Lower lobe of right lung (tissue), 2 donors: ENCODE measurements at regions not wholly inside any gene's neighbourhood (a gene's known extent, or its start where the extent isn't known, plus 50 kb on each side); places are given as distances from the start of the nearest gene placed in this dataset.

ENCODE experiments used
- ATAC-seq, 2 donors: fragments of 200-7000 bp; cut with Tn5 transposase; one replicate each; pipeline ENCODE4 v1.9.1; 2020 to 2022; ENCODE audit warnings: mild to moderate bottlenecking in 2 of 2, moderate library complexity in 2 of 2
- DNase-seq: peaks from one replicate; pipeline ENCODE4 v3.0.0-alpha.2; 2020
- H3K27ac ChIP-seq: fragments of 200-600 bp; one replicate; pipeline ENCODE4 v1.8.0; 2022
- H3K27me3 ChIP-seq: fragments of 200-600 bp; one replicate; pipeline ENCODE4 v1.8.0; 2022; ENCODE audit warnings: low read depth
- H3K36me3 ChIP-seq: fragments of 200-600 bp; one replicate; pipeline ENCODE4 v1.8.0; 2022; ENCODE audit warnings: mild to moderate bottlenecking
- H3K4me1 ChIP-seq: fragments of 200-600 bp; one replicate; pipeline ENCODE4 v1.8.0; 2022
- H3K4me3 ChIP-seq: fragments of 200-600 bp; one replicate; pipeline ENCODE4 v1.8.0; 2022; ENCODE audit warnings: mild to moderate bottlenecking
- H3K9me3 ChIP-seq: fragments of 200-600 bp; one replicate; pipeline ENCODE4 v1.8.0; 2022
- CTCF ChIP-seq: fragments of 200-600 bp; IDR thresholded peaks from one replicate; pipeline ENCODE4 v1.8.0; 2022; ENCODE audit warnings: antibody characterized with exemption, mild to moderate bottlenecking
- intact Hi-C: fragments of 100-400 bp; cut with DNase I; formaldehyde crosslinking; loops from one replicate; pipeline ENCODE4 v1.11.0; 2022
- donor health status: DM: no; HTN: yes; CAD: no; lungs with severe emphysema.

- Histone ChIP-seq H3K36me3 (no peaks in the 10 kb centered on the region), H3K27me3 (no peaks in the 10 kb centered on the region), H3K9me3 (no peaks in the 10 kb centered on the region), H3K27ac (no peak overlapping the region), H3K4me3 (no peak overlapping the region), H3K4me1 (no peaks in the 10 kb centered on the region)
- intact Hi-C loops = no loop called here
- no peak for DNase-seq
- ATAC-seq = no peak
- no peak for TF ChIP-seq CTCF
These were observed 239.0 kb downstream of the EIPR1 start for GRCh38 chr2:3138621-3139020.

DNA sequence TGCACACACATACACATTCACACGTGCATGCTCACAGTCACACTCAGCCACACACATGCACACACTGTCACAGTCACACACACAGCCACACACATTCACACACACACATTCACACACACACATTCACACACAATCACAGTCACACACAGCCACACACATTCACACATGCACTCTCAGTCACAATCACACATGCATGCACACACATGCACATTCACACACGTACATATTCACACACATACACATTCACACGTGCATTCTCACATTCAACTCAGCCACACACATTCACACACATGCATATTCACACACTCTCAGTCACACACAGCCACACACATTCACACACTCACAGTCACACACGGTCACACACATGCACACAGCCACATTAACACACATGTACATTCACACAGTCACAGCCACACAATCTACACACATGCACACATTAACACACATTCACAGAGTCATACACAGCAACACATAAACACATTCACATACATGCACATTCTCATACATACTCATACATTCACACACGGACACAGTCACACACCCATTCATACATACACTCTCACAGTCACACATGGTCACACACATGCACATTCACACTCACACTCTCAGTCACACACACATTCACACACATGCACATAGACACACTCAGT lies 239.8 kb downstream of the EIPR1 start:
- no peak for TF ChIP-seq CTCF
- Histone ChIP-seq H3K4me3 (no peak overlapping the region), H3K4me1 (no peaks in the 10 kb centered on the region), H3K9me3 (no peaks in the 10 kb centered on the region), H3K36me3 (no peaks in the 10 kb centered on the region), H3K27me3 (no peaks in the 10 kb centered on the region), H3K27ac (no peak overlapping the region)
- no peak for ATAC-seq
- intact Hi-C loops = no loop called here
- no peak for DNase-seq

DNA sequence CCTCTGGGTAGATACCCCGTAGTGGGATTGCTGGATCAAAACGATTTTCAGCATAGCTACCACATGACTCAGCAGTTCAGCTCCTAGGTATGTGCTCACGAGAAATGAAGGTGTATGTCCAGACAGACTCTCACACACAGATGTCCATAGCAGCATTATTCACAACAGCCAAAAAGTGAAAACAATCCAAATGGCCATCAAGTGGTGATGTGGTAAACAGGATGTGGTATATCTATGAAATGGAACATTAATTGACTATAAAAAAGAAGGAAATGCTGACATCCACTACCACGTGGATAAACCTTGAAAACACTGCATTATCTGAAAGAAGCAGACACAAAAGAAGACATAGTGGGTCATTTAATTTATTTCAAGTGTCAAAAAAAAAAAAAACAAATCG lies 241.9 kb downstream of the EIPR1 start:
- Histone ChIP-seq H3K9me3 (no peaks in the 10 kb centered on the region), H3K4me1 (no peaks in the 10 kb centered on the region), H3K4me3 (no peak overlapping the region), H3K27me3 (no peaks in the 10 kb centered on the region), H3K27ac (no peak overlapping the region), H3K36me3 (no peaks in the 10 kb centered on the region)
- DNase-seq (no peak), ATAC-seq (no peak)
- TF ChIP-seq CTCF = no peak
- intact Hi-C loops = no loop called here

GRCh38 chr2:3134026-3134571 lies 243.5 kb downstream of the EIPR1 start:
- no peak overlapping the region for H3K27ac ChIP-seq
- H3K4me3 ChIP-seq = no peak overlapping the region
- no peaks in the 10 kb centered on the region for H3K4me1 ChIP-seq
- no peak for TF ChIP-seq CTCF
- H3K36me3 ChIP-seq = no peaks in the 10 kb centered on the region
- DNase-seq (no peak), ATAC-seq (no peak)
- intact Hi-C loops = no loop called here
- H3K9me3 ChIP-seq = no peaks in the 10 kb centered on the region
- no peaks in the 10 kb centered on the region for H3K27me3 ChIP-seq

DNA sequence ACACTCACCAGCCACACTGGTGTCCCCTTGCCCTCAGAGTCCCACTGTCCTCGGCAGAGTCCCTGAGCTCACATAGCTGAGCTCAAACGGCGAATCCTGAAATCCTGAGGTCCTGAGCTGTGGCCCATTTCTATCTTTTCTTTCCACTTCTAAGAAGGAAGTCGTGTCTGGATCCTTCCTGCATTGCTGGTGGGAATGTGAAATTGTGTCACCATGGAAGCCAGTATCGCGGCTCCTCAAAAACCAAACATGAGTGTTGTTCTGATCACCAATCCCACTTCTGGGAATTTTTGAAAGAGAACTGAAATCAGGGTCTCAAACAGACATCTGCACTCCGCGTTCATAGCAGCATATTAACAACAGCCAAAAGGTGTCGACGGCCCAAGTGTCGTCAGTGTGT lies 244.7 kb downstream of the EIPR1 start:
- no peak for TF ChIP-seq CTCF
- no peak overlapping the region for H3K4me3 ChIP-seq

More for the DNA sequence above, 244.7 kb downstream of the EIPR1 start:
- H3K9me3 ChIP-seq = no peaks in the 10 kb centered on the region
- ATAC-seq (no peak), DNase-seq (no peak)
- H3K4me1 ChIP-seq = no peaks in the 10 kb centered on the region
- no peaks in the 10 kb centered on the region for H3K27me3 ChIP-seq
- H3K36me3 ChIP-seq = no peaks in the 10 kb centered on the region
- intact Hi-C loops = no loop called here
- no peak overlapping the region for H3K27ac ChIP-seq
